ENCODE measurements at regions not wholly inside any gene's neighbourhood (a gene's known extent, or its start where the extent isn't known, plus 50 kb on each side); places are given as distances from the start of the nearest gene placed in this dataset.

- TF ChIP-seq CTCF (IDR thresholded peaks at IDR 0.05) = no peak
- no peak for TF ChIP-seq EZH2 (IDR thresholded peaks at IDR 0.05; ENCODE audit: borderline replicate concordance, insufficient read depth, low read depth, low read length, poor library complexity, severe bottlenecking)
Measured at GRCh38 chr7:149686011-149686410, 87.4 kb downstream of the ZNF467 start.
